HG03045 (cell line): ENCODE measurements at regions not wholly inside any gene's neighbourhood (a gene's known extent, or its start where the extent isn't known, plus 50 kb on each side); places are given as distances from the start of the nearest gene placed in this dataset.

Source experiments
- ATAC-seq: cut with Tn5 transposase; IDR thresholded peaks from one replicate; pipeline ENCODE4 v1.9.1; 2021; ENCODE audit warnings: mild to moderate bottlenecking, moderate library complexity; ENCODE audit not compliant: unreplicated experiment

DNA sequence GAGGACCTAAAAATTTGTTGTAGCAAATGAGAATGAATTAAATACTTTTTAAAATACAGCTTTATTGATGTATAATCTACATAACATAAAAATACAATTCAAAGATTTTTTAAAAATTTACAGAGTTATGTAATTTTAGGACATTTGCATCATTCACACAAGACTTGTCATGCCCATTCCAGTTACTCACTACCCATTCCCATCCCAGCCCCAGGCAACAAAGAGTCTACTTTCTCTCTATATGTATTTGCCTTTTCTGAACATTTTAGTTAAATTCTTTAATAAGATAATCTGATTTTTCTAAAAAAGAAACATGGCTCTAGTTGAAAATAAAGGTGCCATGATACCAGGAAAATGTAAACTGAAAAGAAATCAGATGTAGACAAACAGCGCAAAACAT is 354.2 kb downstream of the PMP22 start:
- no peak for ATAC-seq

- no peak for ATAC-seq
Measured at GRCh38 chr17:14904386-14904785, 360.7 kb downstream of the PMP22 start.

DNA sequence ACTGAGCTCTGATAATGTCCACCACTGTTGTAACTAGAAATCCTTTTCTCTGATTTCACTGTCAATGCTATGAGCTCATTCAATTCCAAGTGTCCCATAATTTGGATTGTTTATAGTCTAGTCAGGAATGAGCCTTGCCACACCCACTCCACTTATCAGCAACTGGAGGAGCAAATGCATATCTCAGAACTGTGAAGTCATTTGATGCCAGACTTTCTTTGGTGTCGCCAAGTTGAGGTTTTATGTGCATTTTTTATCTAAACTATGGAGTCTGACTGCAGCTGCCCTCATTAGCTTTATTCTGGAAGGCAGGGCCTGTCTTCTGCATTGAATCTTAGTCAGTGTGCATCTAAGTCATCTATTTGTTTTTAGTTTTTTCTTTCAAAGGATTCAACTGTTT is 361.3 kb downstream of the PMP22 start:
- no peak for ATAC-seq

GRCh38 chr17:14902803-14903202 is 362.3 kb downstream of the PMP22 start:
- no peak for ATAC-seq

DNA sequence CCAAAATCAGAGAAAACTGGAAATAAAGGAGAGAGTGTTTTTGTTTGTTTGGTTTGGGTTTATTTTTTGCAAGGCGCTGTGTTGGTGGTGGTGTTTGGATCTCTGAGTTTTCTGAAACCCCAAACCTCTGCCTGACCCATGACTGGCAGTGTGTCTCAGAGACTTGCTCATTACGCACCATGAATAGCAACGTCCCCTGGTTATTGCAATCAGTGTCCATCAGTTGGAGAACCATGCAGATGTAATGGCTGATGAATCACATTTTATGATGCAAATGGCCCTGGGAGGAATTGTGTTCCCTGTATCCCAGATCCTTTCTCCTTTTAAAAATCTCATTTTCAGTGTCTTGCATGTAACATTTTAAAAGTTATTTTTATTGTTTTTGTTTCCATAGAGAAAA is 362.8 kb downstream of the PMP22 start:
- ATAC-seq, result no peak

GRCh38 chr17:14901376-14901775 is 363.8 kb downstream of the PMP22 start:
- ATAC-seq, result no peak

DNA sequence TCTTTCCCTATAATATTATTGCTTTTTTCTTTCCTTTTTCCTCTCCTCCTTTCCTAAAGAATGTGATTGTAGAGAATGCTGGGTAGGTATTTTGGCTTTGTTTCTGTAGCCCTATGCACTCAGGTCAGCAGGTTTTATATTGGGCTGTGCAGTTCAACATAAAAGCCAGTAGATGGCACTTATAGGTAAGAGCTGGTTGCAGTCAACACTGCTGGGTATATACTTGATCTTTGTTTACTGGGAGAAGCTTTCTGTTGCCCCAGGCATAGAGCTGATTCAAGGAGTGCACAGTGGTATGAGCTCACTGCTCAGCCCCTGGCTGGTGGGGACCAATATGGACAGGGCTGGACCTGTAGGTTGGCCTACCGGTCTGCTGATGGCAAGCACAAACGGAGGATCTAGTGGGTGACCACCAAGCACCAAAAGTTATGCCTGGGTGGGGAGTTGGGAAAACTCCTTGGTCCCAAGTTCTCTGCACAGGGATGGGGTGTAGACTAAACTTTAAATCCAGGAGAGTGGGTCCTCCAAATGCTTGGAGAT is 378.9 kb downstream of the PMP22 start:
- ATAC-seq, result no peak

GRCh38 chr17:14882131-14882530 is 383.0 kb downstream of the PMP22 start:
- ATAC-seq, result no peak

GRCh38 chr17:14875557-14876412 is 389.3 kb downstream of the PMP22 start:
- no peak for ATAC-seq

DNA sequence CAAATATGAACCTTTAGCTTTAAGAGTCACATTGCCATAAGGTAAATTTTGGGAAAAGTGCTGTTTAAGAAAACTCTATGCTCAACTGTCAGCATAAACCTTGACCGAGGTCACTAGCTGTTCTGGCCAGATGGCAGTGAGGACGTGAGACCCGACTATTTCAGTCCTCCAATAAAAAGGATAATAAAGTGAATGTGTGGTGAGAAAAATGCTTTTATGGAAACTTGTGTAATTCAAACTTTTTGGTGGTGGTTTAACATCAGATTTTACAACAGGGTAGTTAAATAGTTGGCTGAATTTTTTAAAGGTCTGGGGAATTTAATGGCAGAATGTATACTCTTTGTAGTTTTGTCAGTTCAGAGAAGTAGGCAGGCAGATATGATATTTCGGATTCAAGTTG is 391.1 kb downstream of the PMP22 start:
- no peak for ATAC-seq

DNA sequence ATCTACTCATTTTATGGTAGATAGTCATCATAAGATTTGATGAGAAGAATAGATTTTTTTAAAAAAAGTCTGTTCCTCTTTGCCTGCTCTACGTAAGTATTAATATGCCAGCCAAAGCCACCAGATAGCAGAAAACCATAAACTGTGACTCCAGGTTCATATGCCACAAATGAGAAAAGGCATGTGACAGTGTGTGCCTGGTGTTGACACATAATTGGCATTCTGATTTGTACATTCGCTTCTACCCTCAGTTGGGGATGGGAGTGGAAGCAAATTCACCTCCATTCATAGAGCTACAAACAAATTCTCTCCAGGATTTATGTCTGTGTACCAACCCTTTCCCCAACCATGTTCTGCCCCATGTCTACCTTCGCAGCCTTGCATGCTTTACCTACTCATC is 391.6 kb downstream of the PMP22 start:
- ATAC-seq, result no peak

GRCh38 chr17:14871921-14872320 is 393.2 kb downstream of the PMP22 start:
- ATAC-seq, result no peak

- ATAC-seq, result no peak
Measured at GRCh38 chr17:14866266-14866665, 398.9 kb downstream of the PMP22 start.

GRCh38 chr17:14864127-14864526 is 401.0 kb downstream of the PMP22 start:
- no peak for ATAC-seq

DNA sequence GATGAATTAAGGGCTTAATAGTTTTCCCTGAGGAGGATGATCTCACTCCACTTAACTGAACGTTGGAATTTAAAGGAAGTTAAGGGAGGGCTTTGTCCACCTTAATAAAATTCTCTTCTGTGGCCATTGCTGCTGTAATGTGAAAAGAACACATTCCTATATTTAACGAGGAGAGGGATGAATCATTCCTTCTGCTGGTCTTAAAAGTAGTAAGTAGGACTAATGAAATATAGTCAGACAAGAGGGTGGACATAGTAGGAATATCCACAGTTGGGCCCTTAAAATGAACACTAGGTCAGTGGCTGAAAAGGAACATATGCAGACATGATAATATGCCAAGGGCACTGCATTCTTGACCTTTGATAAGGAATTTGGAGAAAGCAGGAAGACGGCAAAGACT is 405.6 kb downstream of the PMP22 start:
- ATAC-seq, result no peak

- no peak for ATAC-seq
Measured at GRCh38 chr17:14856176-14856575, 408.9 kb downstream of the PMP22 start.

- ATAC-seq, result no peak
Measured at GRCh38 chr17:14854691-14855090, 410.4 kb downstream of the PMP22 start.

- no peak for ATAC-seq
Measured at GRCh38 chr17:14845591-14846281, 419.4 kb downstream of the PMP22 start.

DNA sequence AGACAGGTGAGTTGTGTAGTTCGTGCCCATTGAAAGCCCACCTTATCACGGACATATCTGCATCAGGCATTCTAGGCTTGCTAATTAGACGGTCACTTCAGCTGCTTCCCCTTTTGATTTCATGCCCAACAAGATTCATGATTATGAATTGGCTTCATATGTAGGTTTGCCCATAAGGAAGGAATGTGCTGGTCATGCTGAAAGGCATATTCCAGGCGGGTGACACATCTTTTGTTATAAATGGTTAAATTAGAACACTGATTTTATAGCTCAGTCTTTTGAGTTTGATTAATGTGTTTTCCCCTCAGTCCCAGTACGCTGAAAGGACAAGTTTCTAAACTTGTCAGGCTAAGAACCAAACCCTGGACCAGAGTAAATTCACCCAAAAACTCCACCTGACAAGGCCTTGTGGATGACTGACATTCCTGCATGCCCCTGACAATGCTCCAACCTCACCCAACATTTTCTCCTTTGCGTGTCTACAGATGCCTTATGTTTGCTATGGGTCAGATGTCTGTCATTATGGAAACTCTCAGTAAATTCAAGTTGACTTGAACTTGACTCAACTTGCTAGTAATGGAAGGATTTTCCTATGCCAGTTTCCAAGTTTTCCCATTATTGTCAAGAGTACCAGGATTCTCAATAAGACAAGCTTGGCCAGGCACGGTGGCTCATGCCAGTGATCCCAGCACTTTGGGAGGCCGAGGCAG is 421.9 kb downstream of the PMP22 start:
- no peak for ATAC-seq

DNA sequence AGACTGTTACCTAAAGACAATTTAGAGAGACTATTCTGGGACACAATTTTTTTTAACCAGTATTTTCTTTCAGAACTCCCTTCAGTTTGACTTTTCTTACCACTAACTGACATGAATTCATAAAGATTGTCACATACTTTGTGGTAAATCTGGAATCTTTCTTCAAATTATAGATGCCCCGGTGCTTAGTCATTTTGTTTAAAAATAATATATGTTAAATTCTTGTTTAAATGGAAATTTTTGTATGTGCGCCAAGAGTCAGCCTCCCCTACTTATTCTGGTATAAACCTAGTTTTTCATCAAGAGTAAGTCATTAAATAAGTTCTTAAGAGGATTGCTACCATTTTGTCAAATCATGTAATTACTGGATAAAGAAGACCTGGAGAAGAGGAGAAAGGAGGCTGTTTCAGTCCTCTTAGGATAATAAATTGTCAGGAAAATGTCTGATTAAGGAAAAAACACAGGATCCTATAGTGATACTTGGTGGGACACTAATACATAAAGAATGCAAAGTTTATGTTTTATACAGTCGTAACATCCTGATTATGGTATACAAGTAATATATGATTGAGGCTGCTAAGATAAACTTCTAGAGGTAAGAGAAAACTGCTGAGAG is 424.4 kb downstream of the PMP22 start:
- ATAC-seq, result no peak

GRCh38 chr17:14838567-14838966 is 426.6 kb downstream of the PMP22 start:
- ATAC-seq, result no peak
